Right lobe of liver (tissue), 4 donors: ENCODE measurements at regions not wholly inside any gene's neighbourhood (a gene's known extent, or its start where the extent isn't known, plus 50 kb on each side); places are given as distances from the start of the nearest gene placed in this dataset.

Source experiments
- POLR2A ChIP-seq: fragments of 450-650 bp; IDR thresholded peaks from one replicate; pipeline ENCODE4 v1.6.1; 2017; ENCODE audit warnings: antibody characterized with exemption, mild to moderate bottlenecking
- TF ChIP-seq, protein P1 (sequence below), 4 donors: fragments of 200-600 bp in 3 of 4; fragments of 450-650 bp in 1 of 4; IDR thresholded peaks; one replicate each; pipeline versions ENCODE4 v1.5.1 to v1.8.0; 2016 to 2022; ENCODE audit warnings: antibody characterized with exemption in 4 of 4, mild to moderate bottlenecking in 2 of 4
- donor health status: DM: no; HTN: no; CAD: no.
- donor health status: DM: no; HTN: no; CAD: no.
- donor health status: DM: no; HTN: yes; CAD: no.

- TF ChIP-seq, protein P1, sequence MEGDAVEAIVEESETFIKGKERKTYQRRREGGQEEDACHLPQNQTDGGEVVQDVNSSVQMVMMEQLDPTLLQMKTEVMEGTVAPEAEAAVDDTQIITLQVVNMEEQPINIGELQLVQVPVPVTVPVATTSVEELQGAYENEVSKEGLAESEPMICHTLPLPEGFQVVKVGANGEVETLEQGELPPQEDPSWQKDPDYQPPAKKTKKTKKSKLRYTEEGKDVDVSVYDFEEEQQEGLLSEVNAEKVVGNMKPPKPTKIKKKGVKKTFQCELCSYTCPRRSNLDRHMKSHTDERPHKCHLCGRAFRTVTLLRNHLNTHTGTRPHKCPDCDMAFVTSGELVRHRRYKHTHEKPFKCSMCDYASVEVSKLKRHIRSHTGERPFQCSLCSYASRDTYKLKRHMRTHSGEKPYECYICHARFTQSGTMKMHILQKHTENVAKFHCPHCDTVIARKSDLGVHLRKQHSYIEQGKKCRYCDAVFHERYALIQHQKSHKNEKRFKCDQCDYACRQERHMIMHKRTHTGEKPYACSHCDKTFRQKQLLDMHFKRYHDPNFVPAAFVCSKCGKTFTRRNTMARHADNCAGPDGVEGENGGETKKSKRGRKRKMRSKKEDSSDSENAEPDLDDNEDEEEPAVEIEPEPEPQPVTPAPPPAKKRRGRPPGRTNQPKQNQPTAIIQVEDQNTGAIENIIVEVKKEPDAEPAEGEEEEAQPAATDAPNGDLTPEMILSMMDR (IDR thresholded peaks at IDR 0.05) = no peak
- no peak for TF ChIP-seq POLR2A
Observed at GRCh38 chr11:13850231-13851005, 112.1 kb upstream of the SPON1 start.
